ENCODE measurements at regions not wholly inside any gene's neighbourhood (a gene's known extent, or its start where the extent isn't known, plus 50 kb on each side); places are given as distances from the start of the nearest gene placed in this dataset.
"Not testable (repeated sequence)": the region's sequence is repeated elsewhere in the genome, so short reads cannot be mapped to it uniquely, and the experiment has no call there.

DNA sequence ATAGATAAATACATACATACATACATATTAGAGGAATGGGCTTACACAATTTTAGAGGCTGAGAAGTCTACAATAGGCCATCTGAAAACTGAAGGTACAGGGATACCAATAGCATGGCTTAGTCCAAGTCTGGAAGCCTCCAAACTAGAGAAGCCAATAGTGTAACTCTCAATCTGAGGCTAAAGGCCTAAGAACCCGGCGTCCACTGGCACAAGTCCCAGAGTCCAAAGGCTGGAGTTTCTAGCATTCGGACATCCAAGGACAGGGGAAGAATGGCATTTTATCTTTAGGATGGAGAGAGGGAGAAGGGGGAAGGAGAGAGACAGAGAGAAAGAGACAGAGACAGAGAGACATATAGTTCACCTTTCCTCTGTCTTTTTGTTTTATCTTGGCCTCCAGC lies 63.7 kb upstream of the SYT4 start:
- FAIRE-seq, result no peak

DNA sequence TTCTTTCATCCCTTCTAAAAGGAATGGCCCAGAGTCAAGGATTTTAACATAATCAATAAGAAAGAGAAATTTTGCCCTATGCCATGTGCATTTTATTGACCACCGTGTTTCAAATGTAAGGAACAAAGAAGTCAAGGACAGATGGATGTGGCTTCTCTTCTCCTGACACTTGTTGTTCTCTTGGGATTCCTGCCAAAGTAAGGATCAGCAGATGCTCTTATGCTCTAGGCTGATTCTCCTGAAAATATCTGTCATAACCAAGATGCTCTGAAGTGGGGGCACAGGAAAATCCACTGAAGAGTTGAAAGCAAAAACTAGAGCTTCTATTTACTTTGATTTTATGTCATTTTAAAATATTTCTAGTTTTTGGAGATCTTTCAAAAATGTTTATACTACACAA lies 72.9 kb upstream of the SYT4 start:
- FAIRE-seq, result no peak

DNA sequence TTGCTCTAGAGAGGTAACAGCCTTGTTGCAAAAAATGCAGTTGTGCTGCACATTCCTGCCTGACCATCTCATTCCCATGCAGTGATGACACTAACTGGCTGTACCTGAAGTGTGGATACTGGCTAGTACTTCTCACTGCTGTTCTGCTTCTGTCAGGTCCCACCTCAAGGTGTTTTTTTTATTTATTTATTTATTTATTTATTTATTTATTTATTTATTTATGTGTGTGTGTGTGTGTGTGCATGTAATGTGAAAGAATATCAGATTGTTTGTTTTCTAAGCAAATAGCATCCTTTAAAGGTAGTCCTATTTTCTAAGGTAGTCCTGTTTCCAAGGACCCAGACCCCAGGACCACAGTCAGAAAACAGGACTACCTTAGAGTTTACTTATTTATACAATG lies 87.2 kb upstream of the SYT4 start:
- FAIRE-seq, result no peak

DNA sequence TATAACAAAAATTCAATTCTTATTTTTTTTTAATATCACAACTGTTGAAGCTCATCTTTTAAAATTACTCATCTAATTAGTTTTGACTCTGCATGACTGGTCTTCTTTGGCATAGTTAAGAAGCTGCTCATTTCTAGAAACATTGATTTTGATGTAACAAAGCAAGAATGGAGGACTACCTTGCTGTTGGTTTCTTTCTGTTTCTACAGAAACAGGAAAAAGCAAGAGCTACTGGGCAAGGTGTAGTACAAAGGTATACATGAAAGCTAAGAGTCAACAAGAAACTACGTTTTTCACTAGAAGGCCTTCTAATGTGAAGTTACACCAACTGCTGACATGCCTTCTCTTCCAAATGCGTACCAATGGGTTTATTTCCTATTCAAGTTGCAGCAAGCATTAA lies 90.6 kb upstream of the SYT4 start:
- no peak for FAIRE-seq

DNA sequence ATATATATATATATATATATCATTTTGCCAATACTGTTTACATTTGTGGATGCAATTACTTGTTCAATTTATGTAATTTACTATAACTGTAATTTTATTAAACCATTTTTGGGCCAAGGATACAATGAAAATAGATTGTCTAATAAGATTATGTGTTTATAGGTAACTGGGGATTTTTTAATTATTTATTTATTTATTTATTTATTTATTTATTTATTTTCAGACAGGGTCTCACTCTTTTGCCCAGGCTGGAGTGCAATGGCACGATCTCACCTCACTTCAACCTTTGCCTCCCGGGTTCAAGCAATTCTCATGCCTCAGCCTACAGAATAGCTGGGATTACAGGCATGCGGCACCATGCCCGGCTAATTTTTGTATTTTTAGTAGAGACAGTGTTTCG lies 92.0 kb upstream of the SYT4 start:
- FAIRE-seq, result not testable (repeated sequence)

DNA sequence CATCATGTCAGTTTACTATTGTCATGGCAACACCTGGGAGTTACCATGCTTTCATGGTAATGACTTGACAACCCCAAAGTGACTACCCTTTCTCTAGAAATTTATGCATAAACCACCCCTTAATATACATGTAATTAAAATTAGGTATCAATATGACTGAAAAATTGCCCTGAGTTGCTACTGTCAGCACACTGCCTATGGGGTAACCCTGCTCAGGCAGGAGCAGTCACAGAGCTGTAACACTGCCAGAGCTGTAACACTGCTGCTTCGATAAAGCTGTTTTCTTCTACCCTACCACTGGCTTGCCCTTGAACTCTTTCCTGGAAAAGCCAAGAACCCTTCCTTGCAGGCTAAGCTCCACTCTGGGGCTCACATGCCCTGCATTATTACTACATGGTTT lies 95.5 kb upstream of the SYT4 start:
- no peak for FAIRE-seq

DNA sequence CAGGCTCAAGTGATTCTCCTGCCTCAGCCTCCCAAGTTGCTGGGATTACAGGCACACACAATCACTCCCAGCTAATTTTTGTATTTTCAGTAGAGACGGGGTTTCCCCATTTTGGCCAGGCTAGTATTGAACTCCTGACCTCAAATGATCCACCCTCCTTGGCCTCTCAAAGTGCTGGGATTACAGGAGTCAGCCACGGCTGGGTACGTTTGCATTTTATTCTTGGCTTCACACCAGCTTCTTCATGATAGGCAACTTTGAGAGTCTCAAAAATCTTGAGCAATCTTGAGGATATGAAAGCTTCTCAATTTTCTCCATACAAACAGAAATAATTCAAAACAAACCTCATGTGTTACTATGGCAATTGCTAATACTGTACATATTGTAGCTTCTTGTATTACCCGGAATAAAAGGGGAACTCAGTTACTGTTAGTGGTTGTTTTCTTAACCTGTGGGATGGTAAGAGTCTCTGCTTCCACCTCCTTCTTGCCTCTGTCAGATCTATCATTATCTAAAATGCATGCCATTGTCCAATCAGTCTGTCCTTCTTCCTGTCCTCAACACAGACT lies 102.9 kb upstream of the SYT4 start:
- no peak for FAIRE-seq

DNA sequence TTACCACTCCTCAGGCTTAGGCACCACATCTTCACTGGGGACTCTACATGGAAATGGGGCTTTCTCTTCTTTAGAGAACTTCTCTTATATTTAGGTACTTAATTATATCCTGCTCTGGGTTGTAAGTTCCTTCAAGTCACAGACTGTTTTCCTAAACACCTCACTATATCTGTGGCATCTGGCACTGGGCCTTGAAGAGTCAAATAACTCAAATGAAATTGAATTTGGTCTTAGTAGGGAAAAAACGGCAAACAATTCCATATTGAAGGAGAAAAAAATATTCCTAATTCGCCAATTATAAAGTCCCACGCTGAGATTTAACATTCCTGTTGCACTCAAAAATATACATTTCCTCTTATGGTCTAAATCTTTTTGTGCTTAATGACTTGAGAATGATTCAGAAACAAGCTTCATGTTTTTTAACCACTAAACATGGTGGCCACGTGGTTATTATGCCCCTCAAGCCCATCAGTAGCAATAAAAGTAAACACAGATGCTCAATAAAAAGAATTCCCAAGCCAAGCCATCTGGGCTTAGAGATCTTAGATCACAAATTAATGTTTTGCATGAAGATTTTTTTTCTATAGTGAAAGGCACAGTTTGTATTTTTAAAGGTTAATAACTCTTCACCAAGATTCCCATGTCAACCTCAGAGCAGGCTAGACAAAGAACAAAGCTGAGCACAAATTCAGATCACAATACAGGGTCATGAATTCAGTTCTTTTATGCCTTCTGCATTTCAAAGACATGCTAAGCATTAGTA lies 105.5 kb upstream of the SYT4 start:
- no peak for FAIRE-seq

DNA sequence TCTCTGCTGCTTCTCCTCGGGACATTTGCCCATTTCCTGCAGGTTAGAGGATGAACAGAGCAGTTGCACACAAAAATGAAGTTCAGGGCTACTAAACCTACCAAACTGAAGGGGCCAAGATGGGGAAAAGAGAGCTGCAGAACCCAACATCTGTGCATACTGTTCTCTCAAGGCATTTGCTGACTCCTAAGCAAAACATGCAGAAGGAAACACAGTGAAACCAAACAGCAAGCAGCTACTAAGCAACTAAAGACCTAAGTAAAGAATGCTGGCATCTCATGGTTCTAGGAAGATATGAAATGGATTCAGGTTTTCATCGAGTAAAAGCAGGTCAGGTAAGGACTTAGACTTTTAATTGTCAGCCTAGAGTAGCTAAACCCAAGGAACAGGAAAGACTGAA lies 111.9 kb upstream of the SYT4 start:
- no peak for FAIRE-seq

DNA sequence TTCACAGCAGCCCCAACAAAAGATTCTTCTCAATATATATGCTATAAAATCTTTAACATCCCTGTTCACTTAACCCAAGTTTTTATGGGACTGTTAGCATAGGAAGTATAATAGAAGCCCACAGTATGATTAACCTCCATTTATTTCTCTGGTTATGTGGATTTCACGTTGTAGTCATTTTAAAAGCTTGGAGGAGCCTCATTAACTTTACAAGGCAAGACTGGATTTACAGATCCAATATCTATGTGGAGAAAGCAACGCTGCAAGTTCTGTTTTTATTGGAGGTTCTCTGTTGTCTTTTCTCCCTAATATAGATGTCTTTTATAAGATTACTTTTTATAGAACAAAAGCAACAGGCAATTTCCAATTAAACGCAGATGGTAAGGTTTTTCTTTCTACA lies 114.9 kb upstream of the SYT4 start:
- FAIRE-seq, result no peak

DNA sequence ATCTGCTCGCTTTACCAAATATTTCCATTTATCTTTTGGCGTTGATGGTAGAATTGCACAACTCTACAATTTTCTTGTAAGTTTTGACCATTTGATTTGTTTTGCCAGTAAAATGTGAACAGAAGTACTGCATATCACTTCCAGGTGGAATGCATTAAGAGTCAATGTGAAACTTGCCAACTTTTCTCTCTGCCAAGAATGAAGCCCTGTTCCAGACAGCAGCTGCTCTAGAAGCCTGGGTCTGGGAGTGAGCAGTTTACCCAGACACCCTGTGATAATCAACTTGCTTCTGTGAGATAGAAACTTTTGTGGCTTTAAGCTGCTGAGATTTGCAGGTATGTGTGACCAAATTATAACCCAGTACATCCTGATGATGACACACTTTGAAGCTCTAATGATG lies 115.9 kb upstream of the SYT4 start:
- no peak for FAIRE-seq

DNA sequence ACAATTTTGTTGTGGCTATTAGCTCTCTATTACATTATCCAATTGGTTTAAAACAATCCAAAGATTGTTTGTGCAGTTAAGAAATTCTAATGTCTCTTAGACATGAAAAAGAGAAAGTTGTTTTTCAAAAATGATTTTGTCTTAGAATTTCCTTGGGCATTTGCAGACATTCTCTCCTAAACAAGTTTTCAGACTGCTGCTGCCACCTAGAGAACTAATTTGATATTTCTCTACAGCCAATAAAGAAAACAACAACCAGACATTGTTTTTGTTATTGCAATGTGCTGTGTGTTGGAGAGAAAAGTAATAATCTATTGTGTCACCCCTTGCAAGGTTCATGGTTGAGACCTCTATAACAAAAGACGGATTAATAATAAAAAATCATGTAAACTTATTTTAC lies 119.0 kb upstream of the SYT4 start:
- no peak for FAIRE-seq

DNA sequence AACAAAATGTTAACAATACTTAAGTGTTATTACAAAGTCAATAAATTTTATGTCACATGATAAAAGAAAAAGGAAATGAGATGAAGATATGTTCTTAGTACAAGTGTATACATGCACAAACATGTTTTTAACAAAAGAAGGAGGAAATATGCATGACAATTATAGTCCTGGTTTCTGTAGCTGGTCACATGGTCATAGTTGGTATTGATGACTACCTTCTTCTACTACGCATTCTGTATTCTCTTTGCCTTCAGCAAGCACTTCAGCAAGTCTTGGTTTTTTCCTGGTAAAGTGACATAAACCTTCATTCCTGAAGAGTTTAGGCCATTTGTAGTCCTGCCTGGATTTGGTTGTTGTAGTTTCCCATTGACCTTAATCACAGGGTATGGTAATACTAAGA lies 121.3 kb upstream of the SYT4 start:
- FAIRE-seq, result no peak

DNA sequence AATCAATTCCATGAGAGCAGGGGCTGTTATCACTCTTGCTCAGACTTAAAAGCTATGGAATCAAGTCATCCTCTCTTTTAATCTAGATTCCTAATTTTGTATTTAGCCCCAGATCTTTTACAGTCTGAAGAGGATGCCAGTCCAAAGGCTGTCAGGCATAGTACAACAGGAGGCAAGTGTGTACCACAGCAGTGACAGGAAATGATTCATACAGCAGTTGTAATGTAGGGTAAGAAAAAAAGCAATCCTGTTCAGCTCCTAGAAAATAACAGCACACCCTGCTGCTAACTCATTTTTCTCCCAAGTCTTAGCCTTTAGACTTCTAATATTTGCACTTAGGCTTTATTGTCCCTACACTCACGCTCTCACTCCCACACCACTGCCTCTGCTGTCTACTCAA lies 127.8 kb upstream of the SYT4 start:
- FAIRE-seq, result no peak

DNA sequence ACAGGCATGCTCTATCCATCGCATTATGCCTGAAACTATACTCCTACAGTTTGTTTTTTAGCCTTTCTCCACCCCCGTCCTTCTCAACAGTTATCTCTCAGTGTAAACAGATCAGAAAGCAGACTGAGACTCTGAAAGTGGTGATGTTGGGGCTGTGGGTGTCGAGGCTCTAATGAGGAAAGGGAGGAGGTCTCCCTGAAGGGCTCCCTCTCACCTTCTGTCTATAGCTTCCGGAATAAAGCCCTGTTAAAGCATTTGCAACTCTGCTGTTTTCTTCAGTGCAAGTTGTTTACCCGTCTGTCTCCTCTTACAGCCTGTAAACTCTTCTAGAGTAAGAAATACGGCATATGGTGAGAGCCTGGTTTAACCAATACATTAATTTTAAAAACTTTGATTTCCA lies 136.7 kb upstream of the SYT4 start:
- FAIRE-seq, result no peak

DNA sequence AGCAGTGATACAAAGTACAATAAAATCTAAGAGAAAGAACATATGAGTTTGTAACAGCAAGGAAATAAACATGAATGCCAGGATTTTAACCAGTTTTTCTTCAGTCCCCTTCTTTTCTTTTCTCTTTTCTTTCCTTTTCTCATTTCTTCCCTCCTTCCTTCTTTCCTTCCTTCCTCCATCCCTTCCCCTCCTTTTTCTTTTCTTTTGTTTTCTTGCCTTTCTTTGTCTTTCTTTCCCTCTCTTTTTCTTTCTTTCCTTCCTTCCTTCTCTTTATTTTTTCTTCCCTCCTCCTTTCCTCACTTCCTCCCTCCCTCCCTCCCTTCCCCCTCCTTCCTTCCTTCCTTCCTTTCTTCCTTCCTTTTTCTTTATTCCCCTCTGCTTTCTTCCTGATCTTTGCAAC lies 142.8 kb upstream of the SYT4 start:
- no peak for FAIRE-seq

DNA sequence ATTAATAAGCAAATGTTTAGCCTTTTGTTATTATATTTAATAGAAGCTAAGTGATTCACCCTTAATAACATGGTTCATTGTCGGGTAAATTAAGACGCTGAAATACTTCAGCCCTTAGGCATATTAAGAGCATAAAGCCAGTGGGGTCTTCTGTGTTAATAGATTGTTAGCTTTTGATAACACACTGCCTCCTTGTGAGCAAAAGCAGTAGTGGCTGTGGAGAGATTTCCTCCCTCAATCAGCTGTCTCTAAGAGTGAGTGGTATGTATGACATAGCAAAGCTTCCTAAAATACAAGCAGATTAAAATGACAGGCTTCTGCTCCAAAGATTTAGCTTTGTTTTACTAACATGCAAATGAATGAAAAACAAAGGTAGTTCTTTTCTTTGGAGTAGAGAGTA lies 143.7 kb upstream of the SYT4 start:
- FAIRE-seq, result no peak

DNA sequence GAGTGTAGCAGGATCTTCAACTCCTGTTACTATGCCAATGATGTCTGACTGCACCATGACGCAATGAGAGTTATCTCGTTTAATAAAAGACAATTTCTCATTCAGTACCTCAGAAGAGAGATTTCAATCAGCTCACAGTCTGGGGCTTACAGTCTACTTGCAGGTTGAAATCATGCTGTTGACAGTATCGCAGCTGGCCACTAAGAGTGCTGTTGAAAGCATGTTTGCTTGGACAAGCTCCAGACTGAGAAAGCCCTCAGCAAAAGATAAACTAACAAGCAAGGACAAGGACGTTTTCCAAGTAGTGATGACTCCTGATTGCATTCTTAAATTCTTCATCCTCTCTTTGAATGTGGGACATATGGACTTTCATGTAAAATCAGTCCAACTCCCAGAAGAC lies 145.2 kb upstream of the SYT4 start:
- no peak for FAIRE-seq

DNA sequence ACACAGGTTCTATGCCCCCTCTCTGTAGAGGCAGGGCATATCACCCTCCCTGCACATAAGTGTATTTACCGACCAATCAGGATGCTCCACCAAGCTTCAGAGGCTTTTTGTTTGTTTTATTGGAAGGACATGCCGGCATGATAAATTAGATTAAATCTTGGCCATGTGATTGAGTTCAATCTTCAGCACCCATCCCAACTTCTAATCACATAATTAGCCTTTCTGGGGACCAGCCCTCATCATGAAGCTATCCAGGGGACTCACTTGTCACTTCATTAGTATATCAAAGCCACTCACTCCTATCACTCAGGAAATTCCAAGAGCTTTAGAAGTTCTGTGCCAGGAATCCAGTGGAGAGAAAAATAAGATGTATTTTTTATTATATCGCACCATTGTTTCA lies 158.6 kb upstream of the SYT4 start:
- no peak for FAIRE-seq

DNA sequence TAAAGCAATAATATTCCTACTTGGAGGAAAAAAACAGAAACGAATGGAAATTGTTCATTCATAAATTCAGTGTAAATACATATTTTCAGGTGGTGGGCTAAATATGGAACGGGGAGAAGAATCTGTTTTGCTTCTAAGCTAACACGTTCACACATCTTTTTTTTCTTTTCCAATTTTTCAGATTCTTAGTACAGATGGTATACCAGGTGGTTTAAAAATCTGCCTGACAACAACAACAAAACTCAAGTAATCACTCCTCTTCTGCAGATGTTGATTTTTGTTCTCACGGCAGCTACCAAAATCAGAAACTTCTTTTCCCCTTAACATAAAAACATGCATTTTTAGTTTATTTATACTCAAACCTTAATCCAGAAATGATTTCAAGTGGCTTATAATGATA lies 164.8 kb upstream of the SYT4 start:
- no peak for FAIRE-seq

DNA sequence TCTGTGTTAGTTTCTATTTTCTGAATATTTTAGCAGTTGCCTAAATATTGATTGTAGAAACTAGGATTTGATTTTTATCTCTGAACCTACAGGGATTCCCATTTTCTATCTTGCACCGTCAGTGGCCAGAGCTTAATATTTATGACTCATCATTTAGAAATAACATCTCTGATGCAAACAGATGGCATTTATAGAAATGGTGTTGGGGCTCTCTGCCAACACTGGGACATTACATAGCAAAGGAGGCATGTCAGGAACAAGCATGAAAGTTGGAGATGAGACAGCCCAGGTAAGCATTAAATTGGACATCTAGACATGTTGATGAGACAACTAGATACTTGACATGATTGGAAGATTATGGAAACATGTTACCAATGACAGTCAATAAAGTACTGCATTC lies 165.3 kb upstream of the SYT4 start:
- no peak for FAIRE-seq

DNA sequence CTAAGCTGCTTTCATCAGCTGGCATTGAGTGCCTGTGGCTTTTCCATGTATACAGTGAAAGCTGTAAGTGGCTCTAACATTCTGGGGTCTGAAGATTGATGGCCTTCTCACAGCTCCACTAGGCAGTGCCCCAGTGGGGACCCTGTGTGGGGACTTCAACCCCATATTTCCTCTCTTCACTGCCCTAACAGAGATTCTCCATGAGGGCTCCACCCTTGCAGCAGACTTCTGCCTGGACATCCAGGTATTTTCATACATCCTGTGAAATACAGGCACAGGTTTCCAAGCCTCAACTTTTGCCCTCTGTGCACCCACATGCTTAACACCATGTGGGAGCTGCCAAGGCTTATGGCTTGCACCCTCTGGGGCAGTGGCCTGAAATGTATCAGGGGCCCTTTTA lies 188.2 kb upstream of the SYT4 start:
- no peak for FAIRE-seq

DNA sequence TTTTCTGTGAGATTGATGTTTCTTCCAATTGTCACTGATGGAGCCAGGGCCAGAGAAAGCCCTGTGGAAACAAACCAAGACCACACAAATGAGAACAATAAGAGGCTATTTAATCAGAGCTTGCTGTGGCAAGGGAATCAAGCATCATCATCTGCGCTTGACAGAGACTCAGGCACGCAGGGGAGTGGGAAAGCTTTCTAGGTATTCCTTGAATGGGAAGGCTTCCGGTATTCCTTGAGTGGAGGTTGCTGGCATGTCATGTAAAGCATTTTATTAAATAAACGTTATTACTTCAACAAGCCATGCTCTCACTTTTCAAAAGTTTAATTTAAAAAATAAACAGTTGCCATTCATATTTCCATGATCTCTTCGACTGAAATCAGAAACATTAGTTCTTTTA lies 194.6 kb upstream of the SYT4 start:
- FAIRE-seq, result no peak

DNA sequence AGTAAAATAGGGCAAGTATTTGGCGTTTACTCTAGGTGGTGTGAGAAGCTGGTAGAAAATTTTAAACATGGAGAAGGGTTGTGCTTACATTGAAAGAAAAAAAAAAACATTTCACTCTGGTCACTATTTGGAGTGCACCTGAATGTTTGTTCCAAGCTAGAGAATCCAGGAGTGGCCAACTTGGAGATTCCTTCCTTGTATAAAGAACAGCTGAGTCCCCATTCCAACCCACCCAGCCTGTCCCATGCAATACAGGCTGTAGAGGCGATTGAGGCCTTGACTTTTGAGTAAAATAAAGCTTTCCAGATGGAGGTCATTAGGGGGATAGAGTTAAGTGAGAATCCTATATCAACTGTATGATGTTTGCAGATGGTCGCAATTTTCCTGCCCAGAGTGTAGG lies 203.8 kb upstream of the SYT4 start:
- FAIRE-seq, result no peak

DNA sequence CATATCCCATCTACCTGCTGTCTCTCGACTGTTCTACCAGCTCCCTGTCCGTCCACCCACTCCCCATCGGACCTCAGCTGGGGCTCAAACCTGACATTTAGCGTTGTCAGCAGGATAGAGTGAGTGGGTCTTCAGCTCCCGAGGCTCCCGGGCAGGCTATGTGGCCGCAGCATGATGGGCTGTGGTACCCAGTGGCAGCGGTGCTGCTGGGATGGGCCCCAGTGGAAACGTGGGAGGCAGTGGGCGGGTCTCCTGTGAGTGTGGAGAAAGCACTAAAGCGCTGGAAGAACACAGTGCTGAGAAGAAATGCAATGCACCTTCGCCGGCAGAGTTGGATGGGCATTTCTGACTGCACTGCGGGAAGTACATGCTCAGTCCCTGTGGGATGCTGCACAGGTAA lies 204.8 kb upstream of the SYT4 start:
- no peak for FAIRE-seq
